HG02588 (cell line): ENCODE measurements at regions not wholly inside any gene's neighbourhood (a gene's known extent, or its start where the extent isn't known, plus 50 kb on each side); places are given as distances from the start of the nearest gene placed in this dataset.
A peak's percentile ranks its signal among the peaks of the same experiment; 100 is the strongest.
"Not testable (repeated sequence)": the region's sequence is repeated elsewhere in the genome, so short reads cannot be mapped to it uniquely, and the experiment has no call there.

Source experiments
- ATAC-seq: cut with Tn5 transposase; IDR thresholded peaks from one replicate; pipeline ENCODE4 v1.9.1; 2021; ENCODE audit warnings: mild to moderate bottlenecking, moderate library complexity; ENCODE audit not compliant: unreplicated experiment

DNA sequence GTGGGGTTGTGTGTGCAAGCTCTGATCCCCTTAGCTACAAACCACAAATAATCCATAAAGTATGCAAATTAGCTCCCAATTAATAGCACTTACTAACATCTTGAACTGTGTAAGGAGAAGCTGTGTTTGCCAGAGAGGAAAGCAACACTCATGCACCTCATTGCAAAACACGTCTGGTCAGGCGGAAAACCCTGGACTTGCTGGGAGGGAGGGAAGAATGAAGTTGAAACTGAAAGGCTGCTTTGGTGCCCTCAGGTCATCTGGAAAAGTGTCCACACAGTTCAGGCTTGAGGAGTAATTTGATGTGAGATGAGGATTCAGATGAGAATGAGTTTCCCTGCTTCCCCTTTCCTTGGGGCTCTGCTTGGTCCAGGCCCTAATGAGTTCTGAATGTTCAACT lies 185.5 kb upstream of the ANKRD28 start:
- no peak for ATAC-seq

DNA sequence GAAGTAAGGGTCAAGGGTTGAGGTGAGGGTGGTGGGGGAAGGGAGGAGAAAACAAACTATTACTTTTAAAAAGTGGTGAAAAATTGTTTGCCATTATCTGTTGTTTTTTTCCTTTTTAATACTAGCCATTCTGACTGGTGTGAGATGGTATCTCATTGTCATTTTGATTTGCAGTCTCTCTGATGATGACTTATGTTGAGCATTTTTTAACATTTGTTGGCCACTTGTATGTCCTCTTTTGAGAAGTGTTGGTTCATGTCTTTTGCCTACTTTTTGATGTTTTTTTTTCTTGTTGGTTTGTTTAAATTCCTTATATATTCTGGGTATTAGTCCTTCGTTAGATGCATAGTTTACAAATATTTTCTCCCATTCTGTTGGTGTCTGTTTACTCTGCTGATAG lies 185.9 kb upstream of the ANKRD28 start:
- ATAC-seq, result no peak

DNA sequence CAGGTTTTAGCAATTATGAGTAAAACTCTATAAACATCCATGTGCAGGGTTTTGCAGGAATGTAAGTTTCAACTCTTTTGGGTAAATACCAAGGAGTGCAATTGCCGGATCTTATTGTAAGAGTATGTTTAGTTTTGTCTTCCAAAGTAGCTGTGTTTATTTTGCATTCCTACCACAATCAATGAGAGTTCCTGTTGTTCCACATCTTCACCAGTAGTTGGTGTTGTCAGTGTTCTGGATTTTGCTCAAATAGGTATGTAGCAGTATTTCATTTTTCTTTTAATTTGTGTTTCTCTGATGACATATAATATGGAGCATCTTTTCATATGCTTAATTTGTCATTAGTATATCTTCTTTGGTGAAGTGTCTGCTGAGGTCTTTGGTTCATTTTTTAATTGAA lies 185.1 kb upstream of the GALNT15 start:
- no peak for ATAC-seq

DNA sequence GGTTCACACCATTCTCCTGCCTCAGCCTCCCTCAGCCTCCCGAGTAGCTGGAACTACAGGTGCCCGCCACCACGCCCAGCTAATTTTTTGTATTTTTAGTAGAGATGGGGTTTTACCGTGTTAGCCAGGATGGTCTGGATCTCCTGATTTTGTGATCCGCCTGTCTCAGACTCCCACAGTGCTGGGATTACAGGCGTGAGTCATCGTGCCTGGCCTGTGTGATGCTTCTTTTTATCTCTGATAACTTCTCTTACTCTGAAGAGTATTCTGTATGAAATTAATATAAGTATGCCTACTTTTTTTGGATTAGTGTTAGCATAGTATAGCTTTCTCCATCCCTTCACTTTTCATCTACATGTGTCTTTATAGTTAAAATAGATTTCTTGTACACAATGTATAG lies 180.8 kb upstream of the GALNT15 start:
- ATAC-seq, result not testable (repeated sequence)

DNA sequence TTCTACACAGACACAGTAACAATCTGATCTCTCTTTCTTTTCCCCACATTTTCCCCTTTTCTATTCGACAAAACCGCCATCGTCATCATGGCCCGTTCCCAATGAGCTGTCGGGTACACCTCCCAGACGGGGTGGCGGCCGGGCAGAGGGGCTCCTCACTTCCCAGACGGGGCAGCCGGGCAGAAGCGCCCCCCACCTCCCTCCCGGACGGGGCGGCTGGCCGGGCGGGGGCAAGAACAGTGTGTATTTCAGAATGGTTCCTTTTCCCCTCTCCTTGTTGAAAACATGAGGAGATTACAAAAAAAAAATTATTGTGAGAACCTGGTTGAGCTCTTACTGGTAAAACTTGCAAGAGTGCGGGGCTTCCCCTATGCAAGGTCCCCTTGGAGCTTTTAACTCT lies 178.0 kb upstream of the GALNT15 start:
- ATAC-seq, result not testable (repeated sequence)

DNA sequence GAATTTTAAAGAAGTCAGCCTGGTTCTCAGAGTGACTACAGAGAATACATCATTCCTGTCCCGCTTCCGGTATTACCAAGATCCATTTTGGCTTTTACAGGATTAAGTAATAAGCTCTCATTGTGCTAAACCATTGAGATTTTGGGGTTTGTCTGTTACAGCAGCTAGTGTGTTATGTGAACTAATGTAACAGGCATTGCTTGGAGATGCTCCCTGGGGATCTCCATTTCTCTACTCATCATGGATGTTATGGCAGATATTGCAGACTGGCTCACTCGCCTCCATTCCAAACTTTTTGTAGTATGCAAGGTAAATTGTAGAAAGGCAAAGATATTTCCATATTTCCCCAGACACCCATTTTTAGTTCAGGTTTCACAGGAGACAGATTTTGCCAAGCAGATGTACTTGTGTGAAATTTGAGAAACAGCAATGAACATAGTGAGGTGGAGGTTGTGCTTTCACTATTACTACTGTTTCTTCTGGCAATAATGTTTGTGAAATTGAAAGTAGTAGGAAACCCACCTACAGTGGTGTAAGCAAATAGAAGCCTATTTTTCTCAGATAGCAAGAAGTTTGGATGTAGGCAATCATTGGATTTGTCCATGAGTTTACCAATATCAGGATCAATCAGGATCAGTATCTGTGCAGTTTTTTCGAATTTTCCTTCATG lies 177.1 kb upstream of the GALNT15 start:
- peak; percentile 46 for ATAC-seq

DNA sequence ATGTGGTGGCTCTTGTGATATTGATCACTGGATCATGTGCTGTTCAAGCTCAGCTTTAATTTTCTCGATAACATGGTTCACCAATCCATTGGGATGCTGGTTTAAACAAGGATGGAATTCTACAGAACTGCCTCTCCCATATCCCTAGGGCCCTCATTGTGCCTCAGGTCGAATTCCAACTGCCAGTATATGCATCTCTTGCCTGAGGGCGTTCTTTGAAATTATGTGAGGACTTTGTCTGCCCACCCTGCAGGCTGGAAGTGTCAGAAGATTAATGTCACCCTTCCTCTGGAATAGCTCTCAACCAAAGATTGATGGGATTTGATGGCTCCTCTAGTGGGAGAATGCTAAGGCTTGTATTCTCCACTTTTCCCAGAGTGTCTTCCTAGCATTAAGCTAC lies 175.6 kb upstream of the GALNT15 start:
- ATAC-seq, result no peak

DNA sequence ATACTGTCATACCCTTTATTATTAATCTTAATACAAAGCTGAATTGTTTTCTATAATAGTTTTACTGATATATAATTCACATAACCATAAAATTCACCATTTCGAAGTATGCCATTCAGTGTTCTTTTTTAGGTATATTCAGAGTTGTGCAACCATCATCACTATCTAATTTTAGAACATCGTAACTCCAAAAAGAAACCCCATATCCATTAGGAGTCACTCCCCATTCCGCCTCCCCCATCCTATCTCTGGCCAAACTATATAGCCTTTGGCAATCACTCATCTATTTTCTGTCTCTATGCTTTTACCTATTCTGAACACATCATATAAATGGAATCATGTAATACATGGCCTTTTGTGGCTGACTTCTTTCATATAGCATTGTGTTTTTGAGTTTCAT lies 169.7 kb upstream of the GALNT15 start:
- ATAC-seq, result no peak

DNA sequence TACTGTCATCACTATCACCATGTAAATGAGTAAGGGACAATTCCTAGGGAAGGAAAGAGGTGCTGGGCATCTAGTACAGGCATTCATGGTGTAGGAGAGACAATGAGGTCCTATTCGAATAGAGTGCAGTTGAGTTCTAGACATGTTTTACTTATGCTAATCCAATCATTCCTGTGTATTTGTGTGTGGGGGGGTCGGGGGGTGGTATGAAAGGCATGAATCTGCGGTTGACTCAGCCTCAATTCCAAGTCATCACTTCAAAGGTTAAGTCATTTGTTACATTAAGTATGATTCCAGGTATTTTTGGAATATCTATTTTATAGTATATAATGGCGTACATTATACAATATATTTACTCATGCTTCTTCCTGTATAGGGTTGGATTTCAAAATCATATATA lies 163.1 kb upstream of the GALNT15 start:
- no peak for ATAC-seq

DNA sequence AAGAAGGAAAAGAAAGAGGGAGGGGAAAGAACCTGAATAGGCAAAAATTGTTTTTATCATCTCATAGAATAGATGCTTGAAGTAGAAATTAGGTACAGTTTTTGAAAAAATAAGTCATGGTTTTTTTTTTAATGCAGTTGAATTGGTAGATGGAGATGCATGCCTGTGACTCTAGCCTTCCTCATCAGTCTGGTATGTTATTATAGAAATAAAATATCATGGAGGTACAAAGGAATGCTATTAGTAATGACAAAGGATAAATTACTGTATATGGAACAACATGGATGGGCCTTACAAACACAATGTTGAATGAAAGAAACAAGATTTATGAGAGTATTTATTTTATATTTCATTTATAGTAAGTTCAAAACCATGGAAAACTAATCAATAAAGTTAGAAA lies 162.4 kb upstream of the GALNT15 start:
- no peak for ATAC-seq

DNA sequence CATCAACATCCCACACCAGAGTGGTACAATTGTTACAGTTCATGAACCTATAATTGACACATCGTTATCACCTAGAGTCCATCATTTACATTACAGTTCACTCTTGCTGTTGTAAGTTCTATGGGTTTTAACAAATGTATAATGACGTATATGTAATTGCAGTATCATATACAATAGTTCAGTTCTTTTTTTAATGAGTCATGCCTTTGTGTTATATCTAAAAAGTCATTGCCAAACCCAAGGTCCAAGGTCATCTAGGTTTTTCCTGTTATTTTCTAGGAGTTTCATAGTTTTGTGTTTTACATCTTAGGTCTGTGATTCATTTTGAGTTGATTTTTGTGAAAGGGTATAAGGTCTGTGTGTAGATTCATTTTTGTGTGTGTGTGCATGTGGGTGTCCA lies 160.9 kb upstream of the GALNT15 start:
- ATAC-seq, result no peak

DNA sequence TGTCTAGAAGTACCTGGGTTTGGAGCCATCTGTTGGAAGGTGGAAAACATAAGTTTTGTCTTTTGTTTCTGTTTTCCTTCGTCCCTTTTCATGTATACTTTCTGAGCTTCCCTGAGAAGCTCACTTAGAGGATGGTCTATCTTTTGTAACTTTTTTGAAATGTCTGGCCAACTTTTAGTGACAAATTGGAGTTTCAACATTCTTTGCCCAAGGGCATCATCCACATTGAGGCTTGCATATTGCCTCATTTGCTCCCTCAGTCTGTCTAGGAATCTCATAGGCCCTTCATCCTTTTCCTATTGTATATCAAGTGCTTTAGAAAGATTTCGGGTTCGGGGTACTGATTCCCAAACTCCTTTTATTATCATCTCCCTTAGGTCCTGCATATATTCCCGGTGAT lies 152.7 kb upstream of the GALNT15 start:
- not testable (repeated sequence) for ATAC-seq

DNA sequence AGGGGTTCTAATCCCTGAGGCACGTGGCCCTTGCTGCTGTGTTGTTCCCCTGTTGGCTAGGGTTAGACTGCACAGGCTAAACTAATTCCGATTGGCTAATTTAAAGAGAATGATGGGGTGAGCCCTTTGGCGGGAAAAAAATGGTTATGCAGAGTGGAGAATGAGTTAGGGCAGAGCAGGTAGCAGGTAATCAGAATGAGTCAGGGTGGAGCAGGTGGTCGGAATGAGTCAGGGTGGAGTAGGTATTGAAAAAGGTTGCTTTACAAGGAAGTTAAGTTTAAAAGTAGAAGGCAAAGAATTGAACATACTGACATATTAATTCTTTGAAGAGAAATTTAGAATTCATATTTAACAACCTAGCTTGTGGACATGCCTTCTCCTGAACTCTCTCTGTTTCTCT lies 150.6 kb upstream of the GALNT15 start:
- not testable (repeated sequence) for ATAC-seq

DNA sequence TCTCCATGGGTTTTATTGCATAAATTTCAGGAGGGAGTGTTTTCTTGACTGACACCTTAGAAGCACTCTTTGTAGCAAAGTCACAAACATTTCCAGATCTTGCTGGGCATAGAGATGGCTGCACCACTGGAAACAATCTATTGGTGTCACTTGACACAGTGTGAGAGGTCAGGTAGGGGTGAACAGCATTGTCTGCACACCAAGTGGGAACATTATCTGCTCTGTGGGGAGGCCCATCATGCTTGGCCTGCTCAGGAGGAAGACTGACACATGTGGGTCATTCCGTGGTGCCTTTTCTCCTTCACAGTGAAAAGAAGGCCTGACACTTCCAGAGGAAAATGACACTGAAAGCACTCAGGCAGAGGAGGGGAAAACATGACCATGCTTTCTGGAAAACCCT lies 149.9 kb upstream of the GALNT15 start:
- no peak for ATAC-seq

DNA sequence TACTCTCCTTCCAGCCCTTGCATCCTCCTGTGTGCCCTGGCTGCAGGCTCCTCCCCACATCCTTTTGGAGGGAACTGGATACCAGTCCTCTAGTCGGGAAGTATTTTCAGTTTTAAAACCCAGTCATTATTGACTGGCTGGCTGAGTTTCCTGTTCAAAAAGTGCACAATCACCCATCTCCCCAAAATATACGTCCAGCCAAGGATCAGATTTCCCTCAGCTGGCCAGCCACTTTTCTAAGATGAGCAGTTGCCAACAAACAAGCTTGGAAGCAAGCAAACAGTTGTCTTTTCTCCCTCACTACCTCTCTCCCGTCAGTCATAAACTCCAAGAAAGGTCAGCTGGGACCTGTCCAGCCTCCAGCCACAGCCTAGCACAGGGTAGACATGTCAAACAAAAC lies 147.7 kb upstream of the GALNT15 start:
- no peak for ATAC-seq

DNA sequence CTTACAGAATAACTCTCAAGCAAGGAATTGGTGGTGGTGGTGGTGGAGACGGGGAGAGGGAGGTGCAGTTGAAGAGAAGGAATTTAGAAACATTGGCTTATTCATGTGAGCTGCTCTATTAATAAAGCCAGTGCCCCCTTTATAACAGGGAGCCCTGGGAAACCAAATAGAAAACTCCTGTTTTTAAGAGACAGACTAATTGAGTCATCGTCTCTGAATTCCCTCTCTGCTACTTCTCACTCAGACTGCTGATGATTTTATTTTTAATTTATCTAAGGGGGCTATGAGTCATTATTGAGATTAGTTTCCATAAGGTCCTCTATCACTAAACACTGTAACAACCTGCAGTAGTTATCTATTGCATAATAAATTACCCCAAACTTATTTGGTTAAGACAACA lies 145.9 kb upstream of the GALNT15 start:
- no peak for ATAC-seq

DNA sequence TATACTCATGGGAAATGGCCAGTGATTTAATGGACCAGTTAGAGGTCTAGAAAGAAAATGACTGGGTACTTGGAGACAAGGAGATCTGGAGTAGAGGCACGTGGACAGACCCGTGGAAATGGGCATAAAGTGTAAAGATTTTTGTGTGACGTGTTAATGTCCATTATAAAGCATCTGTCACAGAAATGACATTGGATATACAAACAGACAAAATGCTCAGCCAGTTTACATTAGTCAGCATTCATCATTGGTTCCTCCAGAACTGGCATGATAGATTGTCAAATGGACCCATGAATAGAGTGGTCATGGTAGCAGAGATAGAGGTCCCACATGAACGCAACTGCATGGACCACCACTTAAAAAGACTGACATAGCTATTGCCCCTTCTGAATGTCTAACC lies 144.1 kb upstream of the GALNT15 start:
- ATAC-seq, result no peak

DNA sequence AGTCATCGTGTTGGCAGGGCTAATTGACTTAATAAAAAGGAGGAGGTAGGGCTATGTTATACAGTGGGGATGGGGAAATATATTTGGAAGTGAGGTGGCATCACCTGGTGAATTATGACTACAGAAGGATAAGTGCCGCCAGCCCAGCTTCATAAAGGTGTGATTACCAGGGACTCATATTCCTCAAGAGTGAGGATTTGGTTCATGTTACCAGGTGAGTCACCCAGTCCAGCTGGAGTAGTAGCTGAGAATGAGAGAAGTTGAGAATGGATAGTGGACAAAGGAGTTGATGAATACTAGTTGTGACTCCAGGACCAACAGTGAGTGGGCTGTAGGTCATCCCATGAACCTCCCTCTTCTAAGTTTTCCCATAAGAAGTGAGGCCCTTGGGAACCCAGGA lies 143.0 kb upstream of the GALNT15 start:
- no peak for ATAC-seq

DNA sequence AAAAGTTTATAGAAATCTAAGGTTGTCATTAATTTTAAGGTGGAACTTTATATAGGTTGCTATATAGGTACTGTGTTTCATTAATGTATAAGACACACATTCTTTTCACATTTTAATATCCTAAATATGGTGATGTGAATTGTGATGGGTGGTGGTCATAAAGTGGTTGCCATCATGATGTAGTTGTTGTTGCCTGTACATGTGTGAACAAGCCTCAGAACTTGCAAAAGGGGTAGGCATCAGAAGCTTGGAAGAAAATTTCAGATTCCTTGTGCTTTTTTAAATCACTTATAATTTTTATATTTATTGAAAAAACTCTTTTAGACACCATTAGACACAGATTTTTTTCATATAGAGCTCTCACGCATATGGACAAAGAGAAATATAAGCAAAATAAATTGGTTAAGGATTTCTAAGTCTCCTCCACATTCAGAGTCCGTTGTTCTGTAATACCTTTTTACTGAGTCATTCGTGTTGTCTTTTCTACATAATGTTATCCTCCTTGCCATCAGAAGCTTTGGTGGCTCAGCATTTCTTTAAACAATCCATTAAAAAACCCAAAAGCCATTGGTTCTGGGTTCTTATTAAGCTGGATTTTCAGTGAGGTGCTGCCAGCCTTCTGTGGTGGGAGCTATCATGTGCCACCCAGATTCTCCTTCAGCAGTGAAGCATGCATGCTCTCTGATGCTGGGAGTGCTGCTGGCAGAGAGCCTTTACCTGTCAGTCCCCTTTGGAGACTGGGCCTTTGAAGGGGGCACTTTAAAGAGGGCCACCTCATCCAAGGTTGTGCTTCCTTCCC lies 140.4 kb upstream of the GALNT15 start:
- no peak for ATAC-seq

DNA sequence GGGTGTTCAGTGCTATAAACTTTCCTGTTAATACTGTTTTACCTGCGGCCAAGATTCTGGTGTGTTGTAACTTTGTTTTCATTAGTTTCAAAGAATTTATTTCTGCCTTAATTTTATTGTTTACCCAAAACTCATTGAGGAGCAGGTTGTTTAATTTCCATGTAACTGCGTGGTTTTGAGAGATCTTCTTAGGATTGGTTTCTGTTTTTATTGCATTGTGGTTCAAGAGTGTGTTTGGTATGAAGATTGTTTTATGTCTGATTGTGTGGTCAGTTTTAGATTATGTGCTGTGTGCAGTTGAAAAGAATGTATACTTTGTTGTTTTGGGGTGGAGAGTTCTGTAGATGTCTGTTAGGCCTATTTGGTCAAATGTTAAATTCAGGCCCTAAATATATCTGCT lies 133.5 kb upstream of the GALNT15 start:
- ATAC-seq, result no peak

DNA sequence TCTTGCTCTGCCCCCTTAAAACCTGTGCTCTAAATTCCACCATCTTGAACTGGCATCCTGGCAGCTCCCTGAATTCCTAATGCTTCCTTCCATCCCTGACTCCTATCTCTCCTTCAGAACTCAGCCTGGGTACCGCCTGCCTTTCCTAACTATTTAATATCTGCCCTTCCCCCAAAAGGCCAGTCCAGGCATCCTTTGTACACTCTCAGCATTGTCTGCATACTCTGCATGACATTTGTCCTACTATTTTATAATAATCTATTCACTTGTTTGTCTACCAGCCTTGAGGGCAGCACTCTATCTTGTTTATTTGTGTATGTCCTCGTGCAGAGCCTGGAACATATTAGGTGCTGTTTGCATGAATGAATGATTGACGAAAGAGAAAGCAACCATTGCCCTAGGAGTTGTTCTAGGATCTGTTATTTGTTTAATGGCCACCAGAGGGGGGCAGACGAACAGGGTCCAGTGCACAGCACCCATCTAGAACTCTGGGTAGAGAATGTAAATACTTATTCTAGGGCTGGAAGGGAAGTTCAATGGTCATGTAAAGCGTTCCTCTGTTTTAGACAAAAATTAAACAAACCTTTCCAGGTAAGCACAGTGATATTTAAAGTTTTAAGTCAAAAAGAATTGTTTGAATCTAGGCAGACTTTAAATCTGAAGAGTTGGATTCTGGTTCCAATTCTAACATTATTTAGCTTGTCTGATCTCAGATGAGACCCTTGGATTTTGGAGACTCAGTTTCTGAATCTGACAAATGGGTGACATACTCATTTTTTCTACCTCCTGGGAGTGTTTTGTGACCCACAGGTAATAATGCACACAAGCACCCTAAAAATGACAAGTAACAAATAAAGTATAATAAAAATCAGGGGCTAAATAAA lies 125.8 kb upstream of the GALNT15 start:
- ATAC-seq, result peak; percentile 92
